ENCODE measurements at regions not wholly inside any gene's neighbourhood (a gene's known extent, or its start where the extent isn't known, plus 50 kb on each side); places are given as distances from the start of the nearest gene placed in this dataset.

- ChIA-PET CTCF (interaction anchor here (1.8 kb wide), 1 partner anchor 17 kb away, joined by 9 read pairs; no protein-coding TSS in a partner anchor), POLR2A (no interaction called here)
- peaks cover 61% of the 10 kb centered on the region for H3K27me3 Mint-ChIP-seq (ENCODE audit: insufficient read depth, unreplicated experiment)
- no peak for TF ChIP-seq CTCF (IDR thresholded peaks at IDR 0.05; ENCODE audit: unreplicated experiment)
- no peak overlapping the region for H3K4me3 Mint-ChIP-seq (ENCODE audit: unreplicated experiment)
- H3K4me1 Mint-ChIP-seq (ENCODE audit: insufficient read depth, unreplicated experiment): no peaks in the 10 kb centered on the region
- no peak for DNase-seq (ENCODE audit: unreplicated experiment)
- H3K27ac Mint-ChIP-seq (ENCODE audit: low read depth, unreplicated experiment): no peak overlapping the region
- no peaks in the 10 kb centered on the region for H3K9me3 Mint-ChIP-seq (ENCODE audit: unreplicated experiment)
- BruUV-seq (replicated peaks): no TSS peak
- H3K36me3 Mint-ChIP-seq (ENCODE audit: insufficient read depth, unreplicated experiment): no peaks in the 10 kb centered on the region
- intact Hi-C loops (cut with micrococcal nuclease): no loop called here
These were observed 81.4 kb downstream of the RERGL start for GRCh38 chr12:18008642-18009041.

- H3K36me3 Mint-ChIP-seq (ENCODE audit: insufficient read depth, unreplicated experiment): no peaks in the 10 kb centered on the region
- ChIA-PET POLR2A (no interaction called here), CTCF (no interaction called here)
- no peak overlapping the region for H3K4me3 Mint-ChIP-seq (ENCODE audit: unreplicated experiment)
- no peak for TF ChIP-seq CTCF (IDR thresholded peaks at IDR 0.05; ENCODE audit: unreplicated experiment)
- H3K27me3 Mint-ChIP-seq (ENCODE audit: insufficient read depth, unreplicated experiment): peaks cover 47% of the 10 kb centered on the region
- peaks cover 11% of the 10 kb centered on the region for H3K9me3 Mint-ChIP-seq (ENCODE audit: unreplicated experiment)
- H3K4me1 Mint-ChIP-seq (ENCODE audit: insufficient read depth, unreplicated experiment): no peaks in the 10 kb centered on the region
- DNase-seq (ENCODE audit: unreplicated experiment): no peak
- intact Hi-C loops (cut with micrococcal nuclease): loop anchor here (10.0 kb wide), 1 partner anchor 834 kb away; no protein-coding TSS in a partner anchor
- no peak overlapping the region for H3K27ac Mint-ChIP-seq (ENCODE audit: low read depth, unreplicated experiment)
- BruUV-seq (replicated peaks): no TSS peak
These were observed 90.7 kb downstream of the RERGL start for GRCh38 chr12:17999174-17999801.

- ChIA-PET CTCF (interaction anchor here (0.5 to 3.1 kb wide), 37 partner anchors 9 to 1915 kb away, joined by 3 to 37 read pairs (median 4); no protein-coding TSS in a partner anchor), POLR2A (no interaction called here)
- peak; percentile 56 for DNase-seq (ENCODE audit: unreplicated experiment)
- H3K4me3 Mint-ChIP-seq (ENCODE audit: unreplicated experiment): no peak overlapping the region
- no peaks in the 10 kb centered on the region for H3K36me3 Mint-ChIP-seq (ENCODE audit: insufficient read depth, unreplicated experiment)
- peaks cover 55% of the 10 kb centered on the region for H3K27me3 Mint-ChIP-seq (ENCODE audit: insufficient read depth, unreplicated experiment)
- no peaks in the 10 kb centered on the region for H3K9me3 Mint-ChIP-seq (ENCODE audit: unreplicated experiment)
- peak; percentile 61 for TF ChIP-seq CTCF (IDR thresholded peaks at IDR 0.05; ENCODE audit: unreplicated experiment)
- H3K27ac Mint-ChIP-seq (ENCODE audit: low read depth, unreplicated experiment): no peak overlapping the region
- intact Hi-C loops (cut with micrococcal nuclease): loop anchor here (5.0 to 10.0 kb wide), 3 partner anchors 230 to 1050 kb away; no protein-coding TSS in a partner anchor
- H3K4me1 Mint-ChIP-seq (ENCODE audit: insufficient read depth, unreplicated experiment): no peaks in the 10 kb centered on the region
- BruUV-seq (replicated peaks): no TSS peak
These were observed 97.9 kb downstream of the RERGL start for GRCh38 chr12:17992002-17992656.

GRCh38 chr12:17982556-17982955 is 107.4 kb downstream of the RERGL start:
- ChIA-PET CTCF (interaction anchor here (3.4 kb wide), 1 partner anchor 10 kb away, joined by 37 read pairs; no protein-coding TSS in a partner anchor), POLR2A (interaction anchor here (0.7 kb wide), 1 partner anchor 999 kb away, joined by 3 read pairs; no protein-coding TSS in a partner anchor)
- no peak overlapping the region for H3K4me3 Mint-ChIP-seq (ENCODE audit: unreplicated experiment)
- no peaks in the 10 kb centered on the region for H3K4me1 Mint-ChIP-seq (ENCODE audit: insufficient read depth, unreplicated experiment)
- no peak for TF ChIP-seq CTCF (IDR thresholded peaks at IDR 0.05; ENCODE audit: unreplicated experiment)
- BruUV-seq (replicated peaks): no TSS peak
- no peaks in the 10 kb centered on the region for H3K9me3 Mint-ChIP-seq (ENCODE audit: unreplicated experiment)
- peaks cover 80% of the 10 kb centered on the region for H3K27me3 Mint-ChIP-seq (ENCODE audit: insufficient read depth, unreplicated experiment)
- H3K36me3 Mint-ChIP-seq (ENCODE audit: insufficient read depth, unreplicated experiment): no peaks in the 10 kb centered on the region
- intact Hi-C loops (cut with micrococcal nuclease): no loop called here
- no peak overlapping the region for H3K27ac Mint-ChIP-seq (ENCODE audit: low read depth, unreplicated experiment)
- DNase-seq (ENCODE audit: unreplicated experiment): peak; percentile 10
